Mononuclear cell (primary cell): ENCODE measurements at regions not wholly inside any gene's neighbourhood (a gene's known extent, or its start where the extent isn't known, plus 50 kb on each side); places are given as distances from the start of the nearest gene placed in this dataset.
"Not testable (repeated sequence)": the region's sequence is repeated elsewhere in the genome, so short reads cannot be mapped to it uniquely, and the experiment has no call there.

Experiments
- H3K27me3 ChIP-seq: 2 replicates; pipeline ENCODE4 v1.6.0; 2011; ENCODE audit warnings: low read length, control low read depth; ENCODE audit not compliant: insufficient read depth
- H3K4me1 ChIP-seq: 2 replicates; pipeline ENCODE4 v1.5.1; 2011; ENCODE audit warnings: mild to moderate bottlenecking, low read length, control low read depth; ENCODE audit not compliant: insufficient read depth
- H3K4me3 ChIP-seq: 2 replicates; pipeline ENCODE4 v1.5.1; 2011; ENCODE audit warnings: mild to moderate bottlenecking, low read length, moderate library complexity
- H3K9me3 ChIP-seq: 2 replicates; pipeline ENCODE4 v1.5.1; 2011; ENCODE audit warnings: low read depth, mild to moderate bottlenecking, control low read depth, low read length

GRCh38 chr16:18181028-18181427 lies 155.5 kb downstream of the NPIPA8 start:
- H3K9me3 ChIP-seq, H3K4me3 ChIP-seq, H3K4me1 ChIP-seq, H3K27me3 ChIP-seq: not testable (repeated sequence)

- not testable (repeated sequence) for H3K27me3 ChIP-seq, H3K9me3 ChIP-seq, H3K4me1 ChIP-seq, H3K4me3 ChIP-seq
Observed at GRCh38 chr16:18173945-18174497, 162.5 kb downstream of the NPIPA8 start.

GRCh38 chr16:18162293-18162692 lies 174.2 kb downstream of the NPIPA8 start:
- H3K9me3 ChIP-seq, H3K4me1 ChIP-seq, H3K27me3 ChIP-seq, H3K4me3 ChIP-seq: not testable (repeated sequence)

GRCh38 chr16:18161224-18161623 lies 175.3 kb downstream of the NPIPA8 start:
- H3K27me3 ChIP-seq, H3K4me3 ChIP-seq, H3K9me3 ChIP-seq, H3K4me1 ChIP-seq: not testable (repeated sequence)

GRCh38 chr16:18159185-18159584 lies 177.4 kb downstream of the NPIPA8 start:
- not testable (repeated sequence) for H3K9me3 ChIP-seq, H3K27me3 ChIP-seq, H3K4me3 ChIP-seq, H3K4me1 ChIP-seq

GRCh38 chr16:18157854-18158253 lies 178.7 kb downstream of the NPIPA8 start:
- H3K4me1 ChIP-seq, H3K4me3 ChIP-seq, H3K27me3 ChIP-seq, H3K9me3 ChIP-seq: not testable (repeated sequence)

- not testable (repeated sequence) for H3K4me1 ChIP-seq, H3K4me3 ChIP-seq, H3K9me3 ChIP-seq, H3K27me3 ChIP-seq
Observed at GRCh38 chr16:18152832-18153231, 183.7 kb downstream of the NPIPA8 start.

GRCh38 chr16:18148132-18148531 lies 188.4 kb downstream of the NPIPA8 start:
- not testable (repeated sequence) for H3K9me3 ChIP-seq, H3K27me3 ChIP-seq, H3K4me1 ChIP-seq, H3K4me3 ChIP-seq

- not testable (repeated sequence) for H3K4me3 ChIP-seq, H3K27me3 ChIP-seq, H3K4me1 ChIP-seq, H3K9me3 ChIP-seq
Observed at GRCh38 chr16:18146601-18147142, 189.9 kb downstream of the NPIPA8 start.

GRCh38 chr16:18142066-18142465 lies 194.5 kb downstream of the NPIPA8 start:
- H3K9me3 ChIP-seq, H3K27me3 ChIP-seq, H3K4me1 ChIP-seq, H3K4me3 ChIP-seq: not testable (repeated sequence)

GRCh38 chr16:18136288-18136687 lies 200.2 kb downstream of the NPIPA8 start:
- H3K4me1 ChIP-seq, H3K27me3 ChIP-seq, H3K4me3 ChIP-seq, H3K9me3 ChIP-seq: not testable (repeated sequence)

- H3K27me3 ChIP-seq, H3K4me1 ChIP-seq, H3K4me3 ChIP-seq, H3K9me3 ChIP-seq: not testable (repeated sequence)
Observed at GRCh38 chr16:18135024-18135423, 201.5 kb downstream of the NPIPA8 start.

GRCh38 chr16:18131587-18131986 lies 204.9 kb downstream of the NPIPA8 start:
- H3K9me3 ChIP-seq, H3K4me1 ChIP-seq: not testable (repeated sequence)

GRCh38 chr16:18130478-18131120 lies 205.9 kb downstream of the NPIPA8 start:
- not testable (repeated sequence) for H3K4me3 ChIP-seq, H3K9me3 ChIP-seq

More at GRCh38 chr16:18131587-18131986, 204.9 kb downstream of the NPIPA8 start:
- not testable (repeated sequence) for H3K4me3 ChIP-seq, H3K27me3 ChIP-seq

GRCh38 chr16:18127033-18127432 lies 209.5 kb downstream of the NPIPA8 start:
- not testable (repeated sequence) for H3K4me1 ChIP-seq, H3K27me3 ChIP-seq, H3K9me3 ChIP-seq, H3K4me3 ChIP-seq

More at GRCh38 chr16:18130478-18131120, 205.9 kb downstream of the NPIPA8 start:
- H3K27me3 ChIP-seq, H3K4me1 ChIP-seq: not testable (repeated sequence)

GRCh38 chr16:18119092-18119491 lies 217.4 kb downstream of the NPIPA8 start:
- H3K4me3 ChIP-seq, H3K27me3 ChIP-seq, H3K9me3 ChIP-seq, H3K4me1 ChIP-seq: not testable (repeated sequence)
